Spleen (tissue), 11 donors: ENCODE measurements at regions not wholly inside any gene's neighbourhood (a gene's known extent, or its start where the extent isn't known, plus 50 kb on each side); places are given as distances from the start of the nearest gene placed in this dataset.

Experiments
- DNase-seq: peaks from one replicate; pipeline ENCODE4 v3.0.0-alpha.2; 2020
- H3K27ac ChIP-seq, 8 donors: fragments of 200-600 bp; sonication (generic) in 7 of 8; 1 replicate in 4 of 8; 2 replicates in 4 of 8; pipeline versions ENCODE4 v1.5.0 to v1.8.0; 2016 to 2021; ENCODE audit warnings: inconsistent platforms in 4 of 8, mild to moderate bottlenecking in 4 of 8, moderate library complexity in 1 of 8
- H3K27me3 ChIP-seq, 7 donors: fragments of 200-600 bp; sonication (generic) in 6 of 7; replicated peaks in 1 of 7; 1 replicate in 4 of 7; 2 replicates in 3 of 7; pipeline versions ENCODE4 v1.5.0 to v1.8.0; 2016 to 2021; ENCODE audit warnings: inconsistent platforms in 3 of 7, mild to moderate bottlenecking in 1 of 7
- H3K36me3 ChIP-seq, 6 donors: fragments of 200-600 bp; sonication (generic) in 5 of 6; 1 replicate in 4 of 6; 2 replicates in 2 of 6; pipeline versions ENCODE4 v1.5.0 to v1.8.0; 2016 to 2021; ENCODE audit warnings: inconsistent platforms in 2 of 6
- H3K4me1 ChIP-seq, 6 donors: fragments of 200-600 bp; sonication (generic) in 5 of 6; 1 replicate in 3 of 6; 2 replicates in 3 of 6; pipeline versions ENCODE4 v1.5.0 to v1.8.0; 2016 to 2021; ENCODE audit warnings: inconsistent platforms in 3 of 6
- H3K4me3 ChIP-seq, 8 donors: fragments of 200-600 bp; sonication (generic) in 7 of 8; 1 replicate in 4 of 8; 2 replicates in 4 of 8; pipeline versions ENCODE4 v1.5.0 to v1.8.0; 2016 to 2021; ENCODE audit warnings: inconsistent platforms in 4 of 8, mild to moderate bottlenecking in 4 of 8, moderate library complexity in 2 of 8
- H3K9me3 ChIP-seq, 8 donors: fragments of 200-600 bp; sonication (generic) in 7 of 8; 1 replicate in 4 of 8; 2 replicates in 4 of 8; pipeline versions ENCODE4 v1.5.0 to v1.8.0; 2016 to 2021; ENCODE audit warnings: inconsistent platforms in 4 of 8
- POLR2A ChIP-seq, 3 donors: fragments of 450-650 bp; IDR thresholded peaks; one replicate each; pipeline ENCODE4 v1.5.1; 2017; ENCODE audit warnings: antibody characterized with exemption in 3 of 3, mild to moderate bottlenecking in 1 of 3
- POLR2AphosphoS5 ChIP-seq, 3 donors: sonication (generic); formaldehyde crosslinking; IDR thresholded peaks; one replicate each; pipeline ENCODE4 v1.5.1; 2017; ENCODE audit warnings: antibody characterized with exemption in 3 of 3
- WGBS, 5 donors: extraction: QIAGEN DNeasy Blood & Tissue Kit in 3 of 5; methylation state at CpG; one replicate each; pipeline versions ENCODE4 v1.1.5 to v1.1.7; 2013 to 2018; 5-methylcytosine and 5-hydroxymethylcytosine counted together
- intact Hi-C: fragments of 100-400 bp; cut with DNase I; formaldehyde crosslinking; loops from one replicate; pipeline ENCODE4 v1.15.0; 2023; ENCODE audit warnings: low total_unique reads
- TF ChIP-seq, protein P1 (sequence below), 11 experiments: fragments of 200-600 bp in 7 of 11; fragments of 450-650 bp in 4 of 11; sonication (generic) in 4 of 11; IDR thresholded peaks in 8 of 11; conservative IDR thresholded peaks in 3 of 11; 1 replicate in 7 of 11; 2 replicates in 4 of 11; pipeline versions ENCODE4 v1.4.0 to v1.8.0; 2016 to 2021; ENCODE audit warnings: antibody characterized with exemption in 11 of 11, inconsistent platforms in 4 of 11, mild to moderate bottlenecking in 1 of 11
- donor health status: healthy with polysubstance abuse.
- donor health status: DM: no; HTN: no; CAD: no; lungs with moderate emphysema.
- donor health status: DM: no; HTN: no; CAD: no.
- donor health status: Bipolar disorder and iron deficiency.
- donor health status: healthy.
- donor health status: DM: no; HTN: no; CAD: no.
- donor health status: DM: yes; HTN: yes; CAD: no.

DNA sequence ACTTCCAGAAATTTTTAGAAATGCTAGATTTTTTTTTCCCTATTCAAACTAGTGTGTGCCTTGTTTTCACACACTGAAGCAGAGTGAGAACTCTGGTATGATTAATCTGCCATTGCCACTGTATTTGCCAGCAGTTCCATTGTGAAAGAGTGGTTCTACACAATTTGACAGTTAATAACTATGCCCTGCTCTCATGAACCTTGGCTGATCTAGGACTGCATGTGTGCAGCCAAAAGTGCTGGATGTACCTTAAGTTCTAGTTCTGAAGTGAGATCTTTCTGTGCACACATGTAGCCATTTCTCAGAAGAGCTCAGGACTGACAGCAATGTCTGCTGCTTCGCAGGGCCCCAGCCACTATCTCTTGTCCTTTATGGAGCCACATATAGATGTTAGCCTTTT is 328.2 kb upstream of the SPRY2 start:
- WGBS, 5 donors: 81 to 96% (median 88%) methylated on average over 1 of the region's 1 CpG
- Histone ChIP-seq H3K27me3 (no peaks in the 10 kb centered on the region), H3K4me3 (no peak overlapping the region), H3K9me3 (peaks cover 0 to 31% (median 22%) of the 10 kb centered on the region in 8 donors), H3K4me1 (no peaks in the 10 kb centered on the region), H3K27ac (no peak overlapping the region), H3K36me3 (no peaks in the 10 kb centered on the region)
- intact Hi-C loops: no loop called here
- no peak for TF ChIP-seq POLR2AphosphoS5 (IDR thresholded peaks at IDR 0.05)
- TF ChIP-seq POLR2A (IDR thresholded peaks at IDR 0.05): no peak
- TF ChIP-seq, protein P1, sequence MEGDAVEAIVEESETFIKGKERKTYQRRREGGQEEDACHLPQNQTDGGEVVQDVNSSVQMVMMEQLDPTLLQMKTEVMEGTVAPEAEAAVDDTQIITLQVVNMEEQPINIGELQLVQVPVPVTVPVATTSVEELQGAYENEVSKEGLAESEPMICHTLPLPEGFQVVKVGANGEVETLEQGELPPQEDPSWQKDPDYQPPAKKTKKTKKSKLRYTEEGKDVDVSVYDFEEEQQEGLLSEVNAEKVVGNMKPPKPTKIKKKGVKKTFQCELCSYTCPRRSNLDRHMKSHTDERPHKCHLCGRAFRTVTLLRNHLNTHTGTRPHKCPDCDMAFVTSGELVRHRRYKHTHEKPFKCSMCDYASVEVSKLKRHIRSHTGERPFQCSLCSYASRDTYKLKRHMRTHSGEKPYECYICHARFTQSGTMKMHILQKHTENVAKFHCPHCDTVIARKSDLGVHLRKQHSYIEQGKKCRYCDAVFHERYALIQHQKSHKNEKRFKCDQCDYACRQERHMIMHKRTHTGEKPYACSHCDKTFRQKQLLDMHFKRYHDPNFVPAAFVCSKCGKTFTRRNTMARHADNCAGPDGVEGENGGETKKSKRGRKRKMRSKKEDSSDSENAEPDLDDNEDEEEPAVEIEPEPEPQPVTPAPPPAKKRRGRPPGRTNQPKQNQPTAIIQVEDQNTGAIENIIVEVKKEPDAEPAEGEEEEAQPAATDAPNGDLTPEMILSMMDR (IDR thresholded peaks at IDR 0.05 in 8 of 11, conservative IDR thresholded peaks at IDR 0.05 in 3 of 11): no peak
- no peak for DNase-seq

DNA sequence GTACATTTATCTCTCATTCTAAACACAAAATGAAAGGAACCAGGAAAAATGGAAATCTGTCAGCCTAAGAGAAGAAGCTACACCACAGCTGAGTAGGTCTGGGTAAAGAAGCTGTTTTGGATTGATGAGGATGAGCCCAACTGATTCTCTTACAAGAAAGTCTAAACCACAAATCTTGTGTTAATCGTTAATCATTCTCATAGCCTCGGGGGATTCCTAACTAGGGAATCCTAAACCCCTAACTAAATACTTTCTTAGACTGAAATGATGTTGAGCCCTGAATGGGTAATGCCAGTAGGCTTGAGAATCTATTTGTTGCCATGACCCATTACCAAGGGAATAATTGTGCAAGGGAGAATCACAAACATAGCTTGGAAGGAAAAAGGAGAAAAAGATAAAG is 327.5 kb upstream of the SPRY2 start:
- 74 to 90% (median 89%) methylated on average over 2 of the region's 2 CpGs for WGBS, 5 donors
- DNase-seq: no peak
- Histone ChIP-seq H3K4me1 (no peaks in the 10 kb centered on the region), H3K27ac (no peak overlapping the region), H3K36me3 (no peaks in the 10 kb centered on the region), H3K4me3 (no peak overlapping the region), H3K9me3 (peaks cover 0 to 32% (median 20%) of the 10 kb centered on the region in 8 donors), H3K27me3 (no peaks in the 10 kb centered on the region)
- intact Hi-C loops: no loop called here
- TF ChIP-seq POLR2A (IDR thresholded peaks at IDR 0.05) (no peak), POLR2AphosphoS5 (IDR thresholded peaks at IDR 0.05) (no peak)
- TF ChIP-seq, protein P1 (IDR thresholded peaks at IDR 0.05 in 8 of 11, conservative IDR thresholded peaks at IDR 0.05 in 3 of 11): no peak

DNA sequence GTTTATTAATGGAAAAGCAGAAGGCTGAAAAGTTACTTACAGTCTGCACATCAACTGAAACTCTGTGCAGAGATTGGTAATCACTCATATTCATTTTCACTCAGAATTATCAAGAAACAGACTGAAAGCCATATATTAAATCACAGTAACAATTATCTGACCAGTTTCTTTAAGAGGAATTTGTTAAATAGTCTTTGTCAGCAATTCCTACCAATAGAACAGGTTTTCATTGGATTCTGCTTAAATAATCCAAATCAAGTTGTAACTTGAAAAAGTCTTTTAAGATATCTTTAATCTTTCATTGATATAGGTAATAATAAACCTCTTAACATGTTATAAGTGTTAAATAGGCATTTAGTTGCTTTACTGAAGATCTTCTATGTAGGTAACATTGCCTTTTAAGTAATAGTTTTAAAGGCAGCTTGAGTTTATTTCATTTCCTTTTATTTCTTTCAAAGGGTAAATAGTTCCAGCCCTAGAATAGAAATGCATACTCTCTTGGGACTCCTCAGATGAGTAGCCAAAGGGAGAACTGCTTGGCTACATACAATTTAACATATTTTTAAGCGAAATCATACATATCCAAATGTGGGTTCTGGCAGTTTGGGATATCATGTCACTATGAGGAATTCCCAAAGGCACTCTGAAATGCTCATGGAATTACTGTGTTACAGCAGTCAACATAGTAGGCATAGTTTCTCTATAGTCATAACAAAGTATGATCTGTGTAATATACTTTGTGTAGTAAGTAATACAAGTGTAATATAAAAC is 326.0 kb upstream of the SPRY2 start:
- no peak for DNase-seq
- no peak for TF ChIP-seq POLR2A (IDR thresholded peaks at IDR 0.05)
- TF ChIP-seq, protein P1 (IDR thresholded peaks at IDR 0.05 in 8 of 11, conservative IDR thresholded peaks at IDR 0.05 in 3 of 11): no peak
- TF ChIP-seq POLR2AphosphoS5 (IDR thresholded peaks at IDR 0.05): no peak
- H3K9me3 ChIP-seq: peaks cover 0 to 22% (median 7%) of the 10 kb centered on the region in 8 donors
- WGBS, 5 donors: 64 to 86% (median 75%) methylated on average over 1 of the region's 1 CpG
- intact Hi-C loops: no loop called here
- H3K4me1 ChIP-seq: no peaks in the 10 kb centered on the region
- no peaks in the 10 kb centered on the region for H3K36me3 ChIP-seq
- no peak overlapping the region for H3K4me3 ChIP-seq
- no peak overlapping the region for H3K27ac ChIP-seq
- H3K27me3 ChIP-seq: no peaks in the 10 kb centered on the region

DNA sequence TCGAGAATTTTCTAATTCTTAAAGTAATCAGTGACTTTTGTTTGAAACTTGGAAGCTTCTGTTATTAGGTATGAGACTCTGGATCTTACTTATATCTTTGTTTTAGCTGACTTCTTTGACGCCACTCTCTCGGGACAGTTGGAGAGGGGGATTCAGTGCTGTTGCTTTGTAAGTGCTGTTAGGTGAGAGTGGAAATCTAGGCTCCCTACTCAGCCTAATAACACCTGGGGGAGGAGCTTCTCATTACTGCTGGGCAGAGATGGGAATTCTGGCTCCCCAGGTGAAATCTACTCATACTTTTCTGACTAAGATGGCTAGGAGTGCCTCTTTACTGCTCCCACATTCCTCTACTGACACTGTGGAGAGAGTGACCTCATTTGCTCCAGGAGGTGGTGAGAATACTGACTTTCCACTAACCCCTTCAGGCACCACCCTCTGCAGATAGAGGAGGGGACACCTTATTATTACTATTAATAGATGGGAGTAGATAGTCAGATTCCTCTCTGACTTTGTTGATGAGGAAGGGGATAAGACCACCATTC is 324.9 kb upstream of the SPRY2 start:
- no peak for DNase-seq
- intact Hi-C loops: no loop called here
- WGBS, 5 donors: 85 to 91% (median 87%) methylated on average over 3 of the region's 3 CpGs
- no peaks in the 10 kb centered on the region for H3K27me3 ChIP-seq
- TF ChIP-seq, protein P1 (IDR thresholded peaks at IDR 0.05 in 8 of 11, conservative IDR thresholded peaks at IDR 0.05 in 3 of 11): no peak
- no peak for TF ChIP-seq POLR2AphosphoS5 (IDR thresholded peaks at IDR 0.05)
- no peak for TF ChIP-seq POLR2A (IDR thresholded peaks at IDR 0.05)
- no peaks in the 10 kb centered on the region for H3K36me3 ChIP-seq
- no peak overlapping the region for H3K27ac ChIP-seq
- peaks cover 0 to 15% (median 2%) of the 10 kb centered on the region in 8 donors for H3K9me3 ChIP-seq
- no peaks in the 10 kb centered on the region for H3K4me1 ChIP-seq
- H3K4me3 ChIP-seq: no peak overlapping the region
